Upper lobe of right lung (tissue), 1 donor: ENCODE measurements at regions not wholly inside any gene's neighbourhood (a gene's known extent, or its start where the extent isn't known, plus 50 kb on each side); places are given as distances from the start of the nearest gene placed in this dataset.
A peak's percentile ranks its signal among the peaks of the same experiment; 100 is the strongest.
"Not testable (repeated sequence)": the region's sequence is repeated elsewhere in the genome, so short reads cannot be mapped to it uniquely, and the experiment has no call there.

ENCODE experiments used
- ATAC-seq: fragments of 200-7000 bp; cut with Tn5 transposase; one replicate; pipeline ENCODE4 v1.9.1; 2020; ENCODE audit warnings: mild to moderate bottlenecking, moderate library complexity
- DNase-seq: peaks from one replicate; pipeline ENCODE4 v3.0.0-alpha.2; 2020
- H3K27ac ChIP-seq: fragments of 200-600 bp; one replicate; pipeline ENCODE4 v1.8.0; 2022
- H3K27me3 ChIP-seq: fragments of 200-600 bp; one replicate; pipeline ENCODE4 v1.8.0; 2022; ENCODE audit warnings: mild to moderate bottlenecking
- H3K36me3 ChIP-seq: fragments of 200-600 bp; one replicate; pipeline ENCODE4 v1.8.0; 2022
- H3K4me1 ChIP-seq: fragments of 200-600 bp; one replicate; pipeline ENCODE4 v1.8.0; 2022
- H3K4me3 ChIP-seq: fragments of 200-600 bp; one replicate; pipeline ENCODE4 v1.8.0; 2022; ENCODE audit warnings: mild to moderate bottlenecking
- H3K9me3 ChIP-seq: fragments of 200-600 bp; one replicate; pipeline ENCODE4 v1.8.0; 2022
- intact Hi-C: fragments of 100-400 bp; cut with DNase I; formaldehyde crosslinking; loops from one replicate; pipeline ENCODE4 v1.11.0; 2022
- TF ChIP-seq, protein P1 (sequence below): fragments of 200-600 bp; IDR thresholded peaks from one replicate; pipeline ENCODE4 v1.8.0; 2022; ENCODE audit warnings: antibody characterized with exemption
- donor health status: DM: no; HTN: yes; CAD: no; lungs with severe emphysema.

DNA sequence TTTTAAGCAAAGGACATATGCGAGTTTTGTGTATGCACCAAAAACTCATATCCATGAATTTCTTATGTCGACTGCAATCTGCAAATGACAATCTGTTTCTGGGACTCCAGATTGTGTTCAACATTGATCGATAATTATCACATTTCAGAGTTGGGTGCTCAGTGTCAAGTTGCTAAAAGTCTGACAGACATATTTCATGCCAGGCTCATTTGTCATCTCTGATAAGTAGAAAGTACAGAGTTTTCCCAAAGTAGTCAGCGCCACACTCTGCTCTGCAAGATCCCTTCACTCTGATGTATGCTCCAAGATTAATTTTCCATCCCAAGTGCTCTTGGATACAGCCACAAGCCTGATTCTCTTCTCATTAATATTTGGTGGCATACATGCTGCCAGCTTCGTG is 331.1 kb downstream of the DOK5 start:
- DNase-seq (no peak), ATAC-seq (no peak)
- no peaks in the 10 kb centered on the region for H3K9me3 ChIP-seq
- no peaks in the 10 kb centered on the region for H3K36me3 ChIP-seq
- H3K4me1 ChIP-seq, result no peaks in the 10 kb centered on the region
- H3K27ac ChIP-seq, result no peak overlapping the region
- H3K4me3 ChIP-seq, result no peak overlapping the region
- TF ChIP-seq, protein P1, sequence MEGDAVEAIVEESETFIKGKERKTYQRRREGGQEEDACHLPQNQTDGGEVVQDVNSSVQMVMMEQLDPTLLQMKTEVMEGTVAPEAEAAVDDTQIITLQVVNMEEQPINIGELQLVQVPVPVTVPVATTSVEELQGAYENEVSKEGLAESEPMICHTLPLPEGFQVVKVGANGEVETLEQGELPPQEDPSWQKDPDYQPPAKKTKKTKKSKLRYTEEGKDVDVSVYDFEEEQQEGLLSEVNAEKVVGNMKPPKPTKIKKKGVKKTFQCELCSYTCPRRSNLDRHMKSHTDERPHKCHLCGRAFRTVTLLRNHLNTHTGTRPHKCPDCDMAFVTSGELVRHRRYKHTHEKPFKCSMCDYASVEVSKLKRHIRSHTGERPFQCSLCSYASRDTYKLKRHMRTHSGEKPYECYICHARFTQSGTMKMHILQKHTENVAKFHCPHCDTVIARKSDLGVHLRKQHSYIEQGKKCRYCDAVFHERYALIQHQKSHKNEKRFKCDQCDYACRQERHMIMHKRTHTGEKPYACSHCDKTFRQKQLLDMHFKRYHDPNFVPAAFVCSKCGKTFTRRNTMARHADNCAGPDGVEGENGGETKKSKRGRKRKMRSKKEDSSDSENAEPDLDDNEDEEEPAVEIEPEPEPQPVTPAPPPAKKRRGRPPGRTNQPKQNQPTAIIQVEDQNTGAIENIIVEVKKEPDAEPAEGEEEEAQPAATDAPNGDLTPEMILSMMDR, result no peak
- no peaks in the 10 kb centered on the region for H3K27me3 ChIP-seq
- intact Hi-C loops, result no loop called here

DNA sequence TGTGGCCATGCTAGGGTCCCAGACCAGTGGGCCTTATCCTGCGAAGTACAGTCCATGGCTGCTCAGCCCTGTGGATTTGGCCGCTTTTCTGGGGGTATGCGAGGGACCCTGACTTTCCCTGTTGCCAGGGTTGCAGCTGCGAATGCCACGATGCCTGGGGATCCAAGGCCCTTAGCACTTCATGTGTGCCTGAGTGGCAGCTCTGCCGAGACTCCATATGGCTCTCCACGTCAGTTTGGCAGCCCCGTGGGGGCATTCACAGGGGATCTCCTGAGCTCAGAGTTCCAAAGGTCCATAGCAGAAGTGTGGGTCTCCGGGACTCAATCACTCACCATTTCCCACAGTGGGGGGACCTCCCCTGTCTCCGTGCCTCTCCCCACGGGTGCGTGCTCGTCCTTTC is 319.5 kb downstream of the DOK5 start:
- no peak overlapping the region for H3K4me3 ChIP-seq
- DNase-seq, result no peak
- H3K4me1 ChIP-seq, result no peaks in the 10 kb centered on the region
- no peaks in the 10 kb centered on the region for H3K36me3 ChIP-seq
- ATAC-seq, result no peak
- no peak overlapping the region for H3K27ac ChIP-seq
- TF ChIP-seq, protein P1, result no peak
- intact Hi-C loops, result no loop called here
- H3K9me3 ChIP-seq, result no peaks in the 10 kb centered on the region
- no peaks in the 10 kb centered on the region for H3K27me3 ChIP-seq

DNA sequence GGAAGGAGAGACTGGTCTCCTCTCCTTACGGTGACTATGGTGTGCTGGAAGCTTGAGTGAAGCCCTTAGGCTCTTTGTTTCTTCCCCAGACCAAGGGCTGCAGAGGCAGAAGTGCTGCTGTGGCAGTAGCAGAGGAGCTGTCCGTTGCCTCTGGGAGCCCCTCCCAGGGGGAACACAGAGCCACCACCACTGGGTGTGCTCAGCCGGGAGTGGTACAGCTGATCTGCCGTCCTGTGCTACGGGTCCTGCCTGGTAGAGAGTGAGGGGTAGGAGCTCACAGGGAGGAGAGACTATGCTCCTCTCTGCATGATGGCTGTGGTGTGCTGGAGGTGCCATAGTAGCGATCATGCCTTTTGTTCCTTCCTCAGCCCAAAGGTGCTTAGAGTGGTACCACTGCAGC is 318.7 kb downstream of the DOK5 start:
- Histone ChIP-seq H3K36me3 (no peaks in the 10 kb centered on the region), H3K27me3 (no peaks in the 10 kb centered on the region), H3K4me1 (no peaks in the 10 kb centered on the region), H3K9me3 (no peaks in the 10 kb centered on the region), H3K4me3 (no peak overlapping the region), H3K27ac (no peak overlapping the region)
- intact Hi-C loops, result no loop called here
- DNase-seq, result no peak
- ATAC-seq, result peak; percentile 22
- TF ChIP-seq, protein P1, result no peak

DNA sequence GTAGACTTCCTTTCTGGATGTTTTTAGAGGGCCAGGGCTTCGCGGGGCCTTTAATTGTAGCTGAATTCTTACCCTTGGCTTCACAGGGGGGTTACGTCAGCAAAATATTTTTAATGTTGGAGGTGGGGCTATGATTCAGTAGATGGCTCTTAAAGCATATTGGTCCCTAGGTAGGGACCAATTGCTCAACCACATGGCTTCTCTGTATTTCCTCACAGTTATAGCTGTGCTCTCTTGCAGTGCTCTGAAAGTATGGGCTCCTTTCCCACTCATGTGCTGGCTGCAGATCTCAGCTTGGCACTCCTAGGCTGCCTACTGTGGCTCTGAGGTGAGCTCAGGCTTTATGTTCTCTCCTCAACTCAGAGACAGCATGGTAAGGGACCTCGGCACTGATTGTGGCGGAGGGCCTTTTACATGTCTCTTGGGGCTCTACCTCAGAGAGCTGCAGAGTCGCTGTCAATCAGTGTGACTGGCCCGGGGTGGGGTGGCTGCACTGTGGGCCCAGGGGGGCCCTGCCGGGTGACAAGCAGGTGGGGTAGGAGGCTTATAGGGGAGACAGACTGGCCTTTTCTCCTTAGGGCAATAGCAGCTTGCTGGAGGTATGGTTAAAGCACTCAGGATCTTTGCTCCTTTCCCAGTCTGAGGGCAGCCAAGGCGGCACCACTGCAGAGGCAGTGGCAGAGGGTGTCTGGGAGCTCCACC is 318.0 kb downstream of the DOK5 start:
- no peaks in the 10 kb centered on the region for H3K36me3 ChIP-seq
- H3K27ac ChIP-seq, result no peak overlapping the region
- no peak overlapping the region for H3K4me3 ChIP-seq
- intact Hi-C loops, result no loop called here
- H3K4me1 ChIP-seq, result no peaks in the 10 kb centered on the region
- no peaks in the 10 kb centered on the region for H3K9me3 ChIP-seq
- no peaks in the 10 kb centered on the region for H3K27me3 ChIP-seq
- TF ChIP-seq, protein P1, result no peak
- ATAC-seq (no peak), DNase-seq (no peak)

DNA sequence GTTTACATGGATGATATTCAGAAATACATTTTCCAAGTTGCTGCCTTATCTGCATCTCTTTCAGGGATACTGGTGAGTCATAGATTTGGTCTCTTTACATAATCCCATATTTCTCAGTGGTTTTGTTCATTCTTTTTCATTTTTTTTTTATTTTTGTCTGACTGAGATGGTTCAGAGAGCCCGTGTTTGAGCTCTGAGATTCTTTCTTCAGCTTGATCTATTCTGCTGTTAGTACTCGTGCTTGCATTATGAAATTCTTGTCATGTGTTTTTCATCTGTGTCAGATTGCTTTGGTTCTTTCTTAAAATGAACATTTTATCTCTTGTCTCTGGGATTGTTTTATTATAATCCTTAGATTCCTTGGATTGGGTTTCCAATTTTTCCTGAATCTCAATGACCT is 317.3 kb downstream of the DOK5 start:
- H3K27me3 ChIP-seq, result no peaks in the 10 kb centered on the region
- H3K4me3 ChIP-seq, result no peak overlapping the region
- no peak overlapping the region for H3K27ac ChIP-seq
- no peaks in the 10 kb centered on the region for H3K9me3 ChIP-seq
- no peaks in the 10 kb centered on the region for H3K4me1 ChIP-seq
- ATAC-seq, result no peak
- no peak for DNase-seq
- TF ChIP-seq, protein P1, result no peak
- intact Hi-C loops, result no loop called here
- no peaks in the 10 kb centered on the region for H3K36me3 ChIP-seq

DNA sequence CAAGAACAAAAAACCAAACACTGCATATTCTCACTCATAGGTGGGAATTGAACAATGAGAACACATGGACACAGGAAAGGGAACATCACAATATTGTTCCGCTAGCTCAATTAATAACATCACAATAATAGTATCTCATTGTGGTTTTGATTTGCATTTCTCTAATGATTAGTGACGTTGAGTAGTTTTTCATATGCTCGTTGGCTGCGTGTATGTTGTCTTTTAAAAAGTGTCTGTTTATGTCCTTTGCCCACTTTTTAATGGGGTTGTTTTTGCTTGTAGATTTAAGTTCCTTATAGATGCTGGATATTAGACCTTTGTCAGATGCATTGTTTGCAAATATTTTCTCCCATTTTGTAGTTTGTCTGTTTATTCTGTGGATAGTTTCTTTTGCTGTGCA is 312.9 kb downstream of the DOK5 start:
- DNase-seq, H3K9me3 ChIP-seq, ATAC-seq, H3K4me3 ChIP-seq, H3K4me1 ChIP-seq, H3K36me3 ChIP-seq, intact Hi-C loops, H3K27me3 ChIP-seq, H3K27ac ChIP-seq: not testable (repeated sequence)

DNA sequence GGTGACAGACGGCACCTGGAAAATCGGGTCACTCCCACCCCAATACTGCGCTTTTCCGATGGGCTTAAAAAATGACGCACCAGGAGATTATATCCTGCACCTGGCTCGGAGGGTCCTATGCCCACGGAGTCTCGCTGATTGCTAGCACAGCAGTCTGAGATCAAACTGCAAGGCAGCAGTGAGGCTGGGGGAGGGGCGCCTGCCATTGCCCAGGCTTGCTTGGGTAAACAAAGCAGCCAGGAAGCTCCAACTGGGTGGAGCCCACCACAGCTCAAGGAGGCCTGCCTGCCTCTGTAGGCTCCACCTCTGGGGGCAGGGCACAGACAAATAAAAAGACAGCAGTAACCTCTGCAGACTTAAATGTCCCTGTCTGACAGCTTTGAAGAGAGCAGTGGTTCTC is 307.4 kb downstream of the DOK5 start:
- H3K27ac ChIP-seq, H3K36me3 ChIP-seq, ATAC-seq, H3K4me1 ChIP-seq, DNase-seq, H3K4me3 ChIP-seq, H3K27me3 ChIP-seq, intact Hi-C loops, H3K9me3 ChIP-seq: not testable (repeated sequence)
